IPS-NIHi7 (cell line): ENCODE measurements at regions not wholly inside any gene's neighbourhood (a gene's known extent, or its start where the extent isn't known, plus 50 kb on each side); places are given as distances from the start of the nearest gene placed in this dataset.
"Not testable (repeated sequence)": the region's sequence is repeated elsewhere in the genome, so short reads cannot be mapped to it uniquely, and the experiment has no call there.

Source experiments
- DNase-seq: peaks from one replicate; pipeline ENCODE4 v3.0.0; 2012; ENCODE audit warnings: mixed read lengths; ENCODE audit errors: extremely low spot score

DNA sequence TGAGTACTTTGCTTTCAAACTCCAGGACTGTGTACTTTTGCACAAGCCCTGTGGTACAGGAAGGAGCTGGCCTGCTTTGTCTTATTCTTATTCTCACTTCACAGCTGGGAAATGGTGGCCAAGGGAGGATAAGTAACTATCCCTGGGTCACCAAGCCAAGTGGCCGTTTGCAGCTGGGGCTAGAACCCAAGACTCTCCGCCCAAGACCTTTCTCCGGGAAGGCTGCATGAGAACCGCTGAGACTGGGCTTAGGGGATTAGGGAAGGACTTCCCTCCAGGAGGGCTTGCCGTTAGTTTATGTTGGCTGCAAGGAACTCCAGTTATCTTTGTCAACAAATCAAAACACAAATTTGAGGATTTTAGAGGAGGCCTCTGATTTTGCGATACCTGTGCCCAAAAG, 109.5 kb upstream of the ADRA1D start:
- no peak for DNase-seq

DNA sequence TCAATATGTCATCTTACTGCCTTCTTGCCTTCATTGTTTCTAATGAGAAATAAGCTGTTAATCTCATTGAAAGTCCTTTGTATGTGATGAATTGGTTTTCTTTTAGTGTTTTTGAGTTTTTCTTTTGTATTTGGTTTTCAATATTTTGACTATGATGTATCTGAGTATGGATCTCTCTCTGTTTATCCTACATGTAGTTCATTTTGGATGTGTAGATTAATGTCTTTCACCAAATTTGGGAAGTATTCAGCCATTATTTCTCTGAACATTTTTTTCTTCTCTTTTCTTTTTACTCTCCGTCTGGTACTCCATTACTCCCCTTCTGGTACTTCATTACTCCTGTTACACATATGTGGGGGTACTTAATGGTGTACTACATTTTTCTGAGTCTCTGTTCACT, 103.3 kb upstream of the ADRA1D start:
- DNase-seq = no peak

DNA sequence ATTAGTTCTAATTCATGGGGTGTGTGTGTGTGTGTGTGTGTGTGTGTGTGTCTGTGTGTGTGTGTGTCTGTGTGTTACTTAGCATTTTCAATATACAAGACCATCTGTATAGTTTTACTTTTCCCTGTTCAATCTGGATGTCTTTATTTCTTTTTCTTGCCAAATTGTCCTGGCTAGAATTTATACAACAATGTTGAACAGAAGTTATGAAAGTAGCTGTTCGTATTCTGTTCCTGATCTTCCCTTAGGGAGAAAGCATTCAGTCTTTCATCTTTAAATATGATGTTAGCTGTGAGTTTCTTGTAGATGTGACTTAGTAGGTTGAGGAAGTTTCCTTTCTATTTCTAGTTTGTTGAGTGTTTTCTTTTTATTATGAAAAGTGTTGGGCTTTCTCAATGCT, 101.0 kb upstream of the ADRA1D start:
- DNase-seq = no peak

DNA sequence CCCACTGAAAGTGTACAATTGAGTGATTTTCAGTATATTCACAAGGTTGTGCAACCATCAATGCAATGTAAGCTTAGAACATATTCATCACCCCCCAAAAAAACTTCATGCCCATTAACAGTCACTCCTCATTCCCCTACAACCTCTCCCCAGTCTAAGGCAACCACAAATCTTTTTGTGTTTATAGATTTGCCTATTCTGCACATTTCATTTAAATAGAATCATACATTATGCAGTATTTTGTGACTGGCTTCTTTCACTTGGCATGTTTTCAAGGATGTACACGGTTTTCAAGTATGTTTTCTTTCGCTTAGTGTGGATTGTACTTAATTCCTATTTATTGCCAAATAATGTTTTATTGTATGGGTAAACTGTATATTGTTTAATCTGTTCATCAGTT, 95.6 kb upstream of the ADRA1D start:
- DNase-seq = no peak

DNA sequence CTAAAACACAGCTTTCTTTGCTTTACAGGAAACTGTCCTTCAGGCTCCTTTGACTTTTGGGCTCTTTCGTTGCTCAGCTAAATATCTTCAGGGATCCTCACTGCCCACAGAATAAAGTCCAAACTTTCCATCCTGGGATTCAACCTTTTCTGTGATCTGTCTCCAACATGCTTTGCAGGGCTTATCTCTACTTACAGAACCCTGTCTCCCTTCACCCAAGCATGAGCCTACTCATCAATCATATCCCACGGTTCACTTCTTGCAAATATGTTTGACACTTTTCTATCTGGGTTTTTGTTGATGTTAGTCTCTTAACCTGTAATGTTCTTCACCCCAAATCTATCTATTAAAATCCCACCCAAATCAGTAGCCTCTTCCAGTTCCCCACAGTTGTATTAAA, 93.5 kb upstream of the ADRA1D start:
- DNase-seq = no peak

DNA sequence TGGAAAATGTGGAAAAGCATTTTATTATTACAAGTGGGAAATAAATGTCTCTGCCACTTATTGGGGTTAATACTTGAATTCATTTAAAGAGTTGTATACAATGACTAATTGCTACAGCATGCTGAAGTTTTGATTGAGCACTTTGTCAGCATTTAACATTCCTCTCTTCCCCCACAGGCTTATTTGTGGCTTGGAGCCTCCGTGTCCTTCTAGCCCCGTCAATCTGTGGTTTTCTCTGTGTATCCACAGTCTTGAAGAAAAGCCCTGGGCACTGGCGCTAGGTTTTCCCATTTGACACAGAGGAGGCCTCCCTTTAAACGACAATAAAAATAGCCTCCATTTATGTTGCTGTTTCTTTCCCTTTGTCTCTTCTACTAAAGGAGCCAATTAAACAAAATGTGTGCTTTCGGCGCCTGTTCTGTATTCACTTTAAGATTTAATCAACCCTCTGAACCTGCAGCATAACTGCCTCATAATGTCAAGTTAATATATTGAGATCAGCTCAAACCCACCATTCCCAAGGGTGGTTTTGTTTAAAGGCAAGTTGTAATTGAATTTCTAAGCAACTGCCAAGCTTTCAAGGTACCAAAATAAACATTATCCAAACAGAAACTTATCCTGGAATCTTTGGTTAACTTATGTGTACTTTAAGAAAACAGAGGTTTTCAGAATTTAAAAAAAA, 92.9 kb upstream of the ADRA1D start:
- DNase-seq = no peak

DNA sequence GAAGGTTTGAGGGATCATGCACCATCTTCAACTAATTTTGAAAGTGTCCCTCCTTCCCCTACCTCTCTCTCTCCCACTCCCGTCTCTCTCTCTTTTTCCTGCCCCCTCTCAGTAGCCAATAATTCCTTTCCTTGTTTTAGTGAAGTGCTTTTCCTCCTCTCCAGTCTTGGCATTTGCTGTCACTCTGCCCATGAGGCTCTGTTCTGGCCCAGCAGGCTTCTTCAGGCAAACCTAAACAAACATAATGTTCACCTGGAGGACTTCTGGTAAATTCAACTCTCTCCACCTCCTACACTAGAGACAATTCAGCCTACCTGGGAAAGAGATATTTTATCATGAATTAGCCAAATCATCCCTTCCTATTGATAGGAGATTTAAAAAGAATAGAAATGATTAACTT, 86.6 kb upstream of the ADRA1D start:
- no peak for DNase-seq

DNA sequence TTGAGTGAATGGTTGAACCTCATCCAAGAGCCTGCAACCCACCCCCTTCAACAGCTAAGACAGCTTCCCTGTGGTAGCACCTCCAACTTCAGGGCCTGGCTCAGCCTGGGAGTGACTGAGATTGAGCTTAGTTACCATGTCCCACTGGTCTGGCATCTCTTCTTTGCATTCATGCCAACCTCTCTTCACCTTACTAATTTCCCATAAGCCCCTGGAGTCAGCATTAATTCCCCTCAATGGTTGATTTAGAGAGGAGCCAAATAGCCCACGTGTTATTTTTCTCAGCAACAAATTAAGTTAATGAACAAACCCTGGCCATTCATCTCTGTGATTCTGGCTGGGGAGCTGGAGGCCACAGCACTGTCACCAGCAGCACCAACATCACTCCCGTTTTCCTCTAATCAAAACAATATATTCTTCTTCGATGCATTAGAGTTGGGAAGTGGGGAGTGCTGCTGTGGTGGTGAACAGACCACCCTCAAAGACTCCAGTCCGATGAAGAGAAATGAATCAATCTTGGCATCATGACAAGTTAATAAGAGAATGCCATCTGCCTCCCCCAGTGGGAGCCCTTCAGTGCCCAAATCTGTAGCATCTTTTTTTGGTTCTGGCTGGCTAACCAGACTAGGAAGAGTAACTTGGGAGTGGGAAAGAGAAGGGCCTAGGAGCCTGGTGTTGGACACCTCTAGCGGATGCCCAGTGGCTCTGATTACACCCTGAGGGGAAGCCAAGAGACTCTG, 83.2 kb upstream of the ADRA1D start:
- no peak for DNase-seq

DNA sequence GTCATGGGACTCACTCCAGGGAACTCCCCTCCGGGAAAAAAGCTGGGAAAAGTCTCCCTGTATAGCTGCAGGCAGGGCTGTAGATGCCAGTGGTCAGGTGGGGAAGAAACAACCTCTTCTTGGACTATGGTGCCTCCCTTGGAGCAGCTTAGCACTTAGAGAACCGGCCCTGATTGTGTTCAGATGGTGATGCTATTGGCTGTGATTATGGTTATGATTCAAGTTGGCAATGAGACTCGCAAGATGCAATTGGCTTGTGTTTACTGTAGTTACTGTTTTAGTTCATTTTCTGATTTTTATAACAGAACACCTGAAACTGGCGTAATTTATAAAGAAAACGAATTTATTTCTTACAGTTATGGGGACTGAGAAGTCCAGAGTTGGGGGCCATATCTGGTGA, 80.9 kb upstream of the ADRA1D start:
- DNase-seq = no peak

DNA sequence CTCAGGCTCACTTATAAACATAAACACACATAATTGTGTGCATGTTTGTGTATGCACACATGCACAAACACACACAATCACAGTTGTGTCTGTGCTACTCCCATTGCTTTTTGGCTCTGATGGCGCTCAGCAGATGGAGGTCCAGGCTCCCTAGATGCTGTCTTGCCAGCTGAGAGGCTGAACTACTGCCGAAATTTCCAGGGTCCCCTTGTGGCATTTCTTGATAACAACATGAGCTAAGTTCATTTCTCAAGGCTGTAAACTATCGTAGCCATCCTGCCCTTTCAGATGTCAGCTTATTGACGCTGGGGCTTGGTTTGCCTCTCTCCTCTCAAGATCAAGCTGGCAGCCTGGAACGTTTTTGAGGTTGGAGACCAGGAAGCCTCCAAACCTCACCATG, 80.1 kb upstream of the ADRA1D start:
- no peak for DNase-seq

DNA sequence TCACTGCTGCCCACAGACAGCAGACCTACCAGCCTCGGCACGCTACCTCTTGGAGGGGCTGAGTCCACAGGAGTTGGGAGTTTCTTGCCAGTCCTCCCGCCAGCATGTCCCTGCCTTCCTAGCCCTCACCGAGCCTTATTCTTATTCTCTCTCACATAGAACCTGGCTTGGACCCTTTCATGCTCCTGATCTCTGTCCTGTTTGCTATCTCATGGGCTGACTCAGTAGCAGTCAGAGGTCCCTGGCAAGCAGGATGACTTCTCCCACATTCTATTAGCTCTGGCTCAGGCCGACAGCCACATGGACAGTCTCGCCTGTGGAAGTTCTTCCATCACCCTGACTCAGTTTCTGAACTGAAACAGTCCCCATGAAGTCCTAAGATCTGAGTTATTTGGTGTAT, 79.5 kb upstream of the ADRA1D start:
- DNase-seq = no peak

DNA sequence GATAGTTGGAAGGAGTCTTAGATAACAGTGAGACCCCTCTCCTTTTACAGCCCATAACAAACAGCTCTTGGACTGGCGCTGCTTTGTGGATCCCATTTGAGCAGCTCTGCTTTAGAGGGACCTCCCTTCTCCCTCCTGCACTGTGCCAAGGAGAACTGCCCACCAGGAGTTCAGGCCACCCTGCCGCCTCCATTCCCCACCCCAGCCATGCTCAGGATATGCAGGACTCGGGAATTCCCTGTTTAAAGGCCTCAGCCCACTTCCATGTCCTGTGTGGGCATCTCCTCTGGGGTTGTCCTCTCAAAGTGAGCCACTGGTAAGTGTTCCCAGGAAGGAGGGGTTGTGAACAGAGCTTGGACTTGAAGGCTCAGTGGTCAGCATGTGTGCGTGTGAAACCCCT, 78.9 kb upstream of the ADRA1D start:
- no peak for DNase-seq

DNA sequence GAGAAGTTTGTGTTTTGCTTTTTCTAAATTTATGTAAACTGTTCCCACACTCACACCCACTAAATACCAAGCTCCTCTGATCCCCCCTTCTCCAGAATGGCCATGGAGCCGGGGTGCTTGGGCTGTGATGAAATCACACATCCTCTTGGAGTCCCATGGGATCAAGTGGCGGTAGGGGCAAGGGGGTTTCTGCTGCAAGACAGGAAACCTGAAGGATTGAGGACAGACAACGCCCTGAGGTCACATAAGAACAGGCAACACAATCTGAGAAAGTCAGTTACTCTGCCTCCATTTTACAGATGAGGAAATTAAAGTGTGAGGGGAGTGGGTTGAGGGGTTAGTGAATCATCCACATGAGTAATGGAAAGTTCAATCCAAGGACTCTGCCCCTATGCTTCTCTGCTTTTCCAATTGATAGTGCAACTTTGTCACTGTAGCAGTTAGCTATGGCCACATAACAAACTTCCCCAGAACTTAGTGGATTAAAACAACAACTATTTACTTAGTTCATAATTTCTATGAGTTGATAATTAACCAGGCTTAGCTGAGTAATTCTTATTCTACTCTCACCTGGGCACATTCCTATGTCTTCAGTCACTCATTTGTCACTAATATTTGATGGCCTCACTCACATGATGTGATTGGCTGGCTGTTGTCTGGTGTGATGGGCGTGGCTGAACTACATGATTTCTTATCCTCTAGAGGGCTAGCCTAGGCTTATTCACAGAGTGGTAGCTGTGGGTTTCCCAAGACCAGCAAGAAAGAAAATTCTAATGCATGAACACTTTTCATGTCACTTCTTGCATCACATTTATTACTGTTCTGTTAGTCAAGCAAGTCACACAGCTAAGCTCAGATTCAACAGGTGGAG, 77.3 kb upstream of the ADRA1D start:
- no peak for DNase-seq

DNA sequence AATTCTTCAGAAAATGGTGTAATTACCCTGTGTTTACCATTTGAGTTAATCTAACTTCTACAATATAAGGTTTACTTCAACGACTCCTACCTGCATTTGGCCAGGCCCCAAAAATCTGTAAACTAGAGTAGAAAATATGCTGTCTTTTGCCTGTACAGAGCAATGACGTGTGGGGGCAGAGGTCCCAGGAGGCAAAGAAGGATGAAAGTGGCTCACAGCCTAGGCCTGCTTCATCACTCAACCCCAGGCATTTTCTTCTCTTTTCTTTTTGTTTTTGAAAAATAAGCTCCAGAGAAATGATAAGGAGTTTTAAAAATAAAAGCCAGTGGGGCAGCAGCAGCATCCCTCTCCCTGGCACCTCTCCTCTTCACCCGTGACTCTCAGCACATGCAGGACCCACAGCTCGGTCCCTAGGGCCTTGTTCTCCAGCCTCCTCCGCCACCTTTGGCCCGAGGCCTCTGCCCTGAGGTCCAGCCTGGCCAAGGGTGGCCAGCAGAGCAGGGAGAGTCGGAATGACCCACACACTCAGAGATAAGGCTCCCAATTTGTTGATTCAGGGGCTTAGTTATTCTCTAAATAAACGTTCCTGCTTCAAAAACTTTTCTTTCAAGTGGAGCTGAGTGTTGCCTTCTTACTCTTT, 76.6 kb upstream of the ADRA1D start:
- no peak for DNase-seq

DNA sequence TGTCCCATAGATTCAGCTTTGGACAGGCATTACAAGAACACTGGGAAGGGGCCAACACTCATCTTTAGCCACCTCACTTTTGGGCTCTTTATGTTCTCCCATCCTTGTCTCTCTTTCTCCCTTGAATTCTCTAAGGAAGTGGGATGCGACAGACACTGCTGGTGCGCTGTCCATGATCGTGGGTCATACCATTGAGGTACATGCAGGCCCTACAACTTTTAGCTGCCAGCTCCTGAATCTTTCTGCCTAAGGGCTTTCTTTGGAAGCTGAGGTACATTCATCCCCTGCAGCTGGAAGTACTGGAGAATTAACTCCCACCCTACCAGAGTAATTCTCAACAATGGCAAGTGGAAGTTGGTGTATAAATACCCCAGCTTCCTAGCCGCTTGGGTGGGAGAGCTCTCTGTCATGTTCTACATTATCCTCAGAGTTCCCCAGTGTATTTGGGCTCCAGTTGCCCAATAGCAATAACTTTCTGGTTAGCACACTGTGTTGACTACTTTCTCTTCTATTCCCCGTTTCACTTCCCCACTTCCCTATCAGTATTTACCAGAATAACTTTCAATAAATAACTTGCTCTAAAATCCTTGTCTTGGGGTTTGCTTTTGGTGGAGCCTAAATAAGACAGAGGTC, 75.6 kb upstream of the ADRA1D start:
- DNase-seq = no peak

DNA sequence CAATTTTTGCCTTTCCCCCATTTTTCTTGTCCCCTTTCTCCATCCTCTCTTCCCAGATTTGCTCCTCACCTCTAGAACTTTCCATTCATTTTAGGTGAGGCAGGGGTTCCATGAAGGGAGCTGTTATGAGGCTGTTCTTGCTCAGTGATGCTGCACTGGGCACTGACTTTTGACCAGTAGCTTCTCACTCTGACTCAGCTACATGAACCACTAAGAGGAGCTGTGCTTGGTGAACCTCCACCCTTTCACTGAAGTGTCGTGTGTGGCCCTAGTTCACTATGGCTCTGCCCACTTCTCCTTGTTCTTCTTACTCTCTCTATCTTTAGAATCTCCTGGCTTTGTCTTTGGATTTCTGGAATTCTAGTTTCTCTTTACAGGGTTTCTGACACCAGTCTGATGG, 73.4 kb upstream of the ADRA1D start:
- no peak for DNase-seq

DNA sequence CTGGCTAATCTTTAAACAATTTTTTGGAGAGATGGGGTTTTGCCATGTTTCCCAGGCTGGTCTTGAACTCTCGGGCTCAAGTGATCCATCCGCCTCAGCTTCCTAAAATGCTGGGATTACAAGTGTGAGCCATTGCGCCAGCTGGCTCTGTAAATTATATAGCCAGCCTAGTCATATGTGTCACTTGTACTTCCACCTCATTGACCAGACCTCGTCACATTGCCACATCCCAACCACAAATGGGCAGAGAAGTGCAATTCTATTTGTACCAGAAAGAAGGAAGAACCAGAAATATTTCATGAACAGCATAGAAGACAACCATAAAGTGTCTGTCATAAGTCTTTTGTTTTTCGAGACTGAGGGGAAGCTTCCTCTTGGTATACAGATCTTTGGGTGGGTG, 71.2 kb upstream of the ADRA1D start:
- no peak for DNase-seq

DNA sequence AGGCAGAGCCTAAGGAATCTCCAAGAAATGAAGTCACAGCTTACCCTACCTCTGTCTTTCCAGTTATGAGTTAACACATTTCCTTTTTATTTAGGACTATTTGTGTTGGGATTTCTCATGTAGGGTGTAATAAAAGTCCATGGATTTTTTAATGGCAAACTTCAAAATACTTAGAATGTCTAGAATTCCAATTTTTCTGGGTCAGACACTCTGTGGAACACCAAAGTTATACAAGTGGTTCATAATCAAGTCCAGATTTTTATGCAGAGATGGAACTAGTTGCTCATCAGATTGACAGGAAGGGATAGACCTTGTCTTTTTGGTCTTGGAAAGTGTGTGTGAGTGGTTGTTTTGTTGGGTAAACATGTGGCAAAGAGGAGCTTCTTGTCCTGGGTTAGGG, 69.8 kb upstream of the ADRA1D start:
- DNase-seq = no peak

DNA sequence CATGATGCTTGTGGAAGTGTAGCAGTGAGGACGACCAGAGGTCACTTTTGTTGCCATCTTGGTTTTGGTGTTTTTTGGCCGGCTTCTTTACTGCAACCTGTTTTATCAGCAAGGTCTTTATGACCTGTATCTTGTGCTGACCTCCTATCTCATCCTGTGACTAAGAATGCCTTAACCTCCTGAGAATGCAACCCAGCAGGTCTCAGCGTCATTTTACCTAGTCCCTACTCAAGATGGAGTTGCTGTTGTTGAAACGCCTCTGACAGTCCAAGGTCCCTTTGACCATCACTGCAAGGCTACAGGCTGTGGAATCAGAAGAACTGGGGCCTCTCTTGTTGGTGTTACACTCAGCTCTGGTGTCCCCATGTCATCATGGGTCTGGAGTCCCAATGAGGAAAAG, 61.5 kb upstream of the ADRA1D start:
- DNase-seq = not testable (repeated sequence)

DNA sequence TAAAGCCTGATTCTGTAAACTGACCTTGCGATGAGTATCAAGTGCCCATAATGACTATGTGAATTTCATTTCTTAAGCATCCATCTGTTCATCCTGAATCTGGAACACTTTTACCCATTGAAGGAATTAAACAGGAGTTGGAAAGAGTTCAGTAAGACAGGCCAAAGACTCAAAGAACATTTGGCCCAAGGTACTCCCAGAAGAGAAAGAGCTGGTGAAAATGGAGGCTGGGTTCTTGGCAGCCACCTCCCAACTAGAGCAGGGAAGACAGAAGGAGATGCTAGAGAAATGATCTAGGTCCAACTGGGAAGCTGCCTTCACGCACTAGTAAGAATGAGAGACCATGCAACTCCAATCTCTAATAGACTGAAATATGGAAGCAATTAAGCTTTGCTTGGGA, 57.1 kb upstream of the ADRA1D start:
- DNase-seq = no peak

DNA sequence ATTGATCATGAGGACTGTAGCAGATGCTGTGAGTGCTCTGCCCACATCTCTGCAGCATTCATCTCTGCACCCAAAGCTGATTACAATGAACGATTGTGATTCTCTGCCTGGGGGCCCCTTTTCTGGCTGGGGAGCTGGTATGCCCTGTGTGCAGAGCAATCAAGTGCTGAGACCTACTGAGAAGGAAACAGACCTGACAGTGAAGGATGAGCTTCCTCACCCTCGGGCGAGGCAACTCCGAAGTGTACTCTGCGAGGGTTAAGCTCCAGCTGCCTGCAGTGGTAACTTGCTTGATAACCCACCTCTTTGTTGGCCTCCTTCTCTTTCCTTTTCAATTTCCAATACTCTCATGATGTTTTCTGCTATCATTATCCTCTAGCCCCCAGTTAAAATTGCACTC, 56.0 kb upstream of the ADRA1D start:
- DNase-seq = no peak

DNA sequence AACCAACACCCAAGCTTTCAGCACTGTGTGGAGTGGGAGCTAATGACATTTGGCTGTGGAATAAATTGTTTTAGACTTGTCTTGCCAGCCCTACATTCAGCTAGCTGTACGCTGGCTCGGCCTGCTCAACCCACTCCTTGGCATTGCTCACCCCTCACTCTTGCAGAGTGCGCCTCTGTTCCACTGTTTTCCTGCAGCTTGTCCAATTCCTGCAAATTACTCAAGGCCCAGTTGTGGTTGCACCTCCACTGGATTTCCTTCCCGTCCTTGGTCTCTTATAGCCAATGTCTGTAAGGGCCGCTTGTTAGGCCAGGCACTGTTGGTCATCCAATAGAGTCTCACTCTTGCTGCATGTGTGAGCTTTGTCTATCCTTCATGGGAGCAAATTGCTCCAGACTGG, 55.5 kb upstream of the ADRA1D start:
- no peak for DNase-seq
